Breast epithelium (tissue), 4 donors: ENCODE measurements at regions not wholly inside any gene's neighbourhood (a gene's known extent, or its start where the extent isn't known, plus 50 kb on each side); places are given as distances from the start of the nearest gene placed in this dataset.

ENCODE experiments used
- DNase-seq, 2 donors: peaks; one replicate each; pipeline ENCODE4 v3.0.0-alpha.2; 2019; ENCODE audit warnings: low spot score in 2 of 2
- H3K27ac ChIP-seq, 2 donors: fragments of 200-600 bp; sonication (generic) in 1 of 2; one replicate each; pipeline ENCODE4 v1.5.1; 2016 to 2019; ENCODE audit warnings: mild to moderate bottlenecking in 1 of 2
- H3K27me3 ChIP-seq, 2 donors: fragments of 200-600 bp; sonication (generic) in 1 of 2; one replicate each; pipeline versions ENCODE4 v1.5.1 to v1.6.0; 2017 to 2019; ENCODE audit warnings: control low read depth in 1 of 2, mild to moderate bottlenecking in 1 of 2
- H3K36me3 ChIP-seq: fragments of 200-600 bp; one replicate; pipeline ENCODE4 v1.5.1; 2019
- H3K4me1 ChIP-seq, 2 donors: fragments of 200-600 bp; sonication (generic); one replicate each; pipeline ENCODE4 v1.5.1; 2016 to 2019; ENCODE audit warnings: control low read depth in 1 of 2
- H3K4me3 ChIP-seq, 3 donors: fragments of 200-600 bp; sonication (generic); 1 replicate in 2 of 3; 2 replicates in 1 of 3; pipeline ENCODE4 v1.5.1; 2016 to 2019; ENCODE audit warnings: mild to moderate bottlenecking in 3 of 3, moderate library complexity in 2 of 3
- H3K9me3 ChIP-seq, 2 donors: fragments of 200-600 bp; sonication (generic) in 1 of 2; one replicate each; pipeline ENCODE4 v1.5.1; 2016 to 2019; ENCODE audit warnings: control low read depth in 1 of 2
- POLR2A ChIP-seq: fragments of 450-650 bp; IDR thresholded peaks from one replicate; pipeline ENCODE4 v1.6.1; 2016; ENCODE audit warnings: antibody characterized with exemption, mild to moderate bottlenecking, moderate library complexity
- POLR2AphosphoS5 ChIP-seq, 3 donors: sonication (generic); formaldehyde crosslinking; IDR thresholded peaks; one replicate each; pipeline ENCODE4 v1.6.1; 2017; ENCODE audit warnings: antibody characterized with exemption in 3 of 3
- intact Hi-C: fragments of 100-400 bp; cut with DNase I; formaldehyde crosslinking; loops from one replicate; pipeline ENCODE4 v1.15.1; 2023; ENCODE audit warnings: low total_unique reads
- TF ChIP-seq, protein P1 (sequence below), 3 donors: fragments of 450-650 bp; IDR thresholded peaks; one replicate each; pipeline ENCODE4 v1.5.1; 2016 to 2017; ENCODE audit warnings: antibody characterized with exemption in 3 of 3, mild to moderate bottlenecking in 3 of 3, moderate library complexity in 3 of 3

DNA sequence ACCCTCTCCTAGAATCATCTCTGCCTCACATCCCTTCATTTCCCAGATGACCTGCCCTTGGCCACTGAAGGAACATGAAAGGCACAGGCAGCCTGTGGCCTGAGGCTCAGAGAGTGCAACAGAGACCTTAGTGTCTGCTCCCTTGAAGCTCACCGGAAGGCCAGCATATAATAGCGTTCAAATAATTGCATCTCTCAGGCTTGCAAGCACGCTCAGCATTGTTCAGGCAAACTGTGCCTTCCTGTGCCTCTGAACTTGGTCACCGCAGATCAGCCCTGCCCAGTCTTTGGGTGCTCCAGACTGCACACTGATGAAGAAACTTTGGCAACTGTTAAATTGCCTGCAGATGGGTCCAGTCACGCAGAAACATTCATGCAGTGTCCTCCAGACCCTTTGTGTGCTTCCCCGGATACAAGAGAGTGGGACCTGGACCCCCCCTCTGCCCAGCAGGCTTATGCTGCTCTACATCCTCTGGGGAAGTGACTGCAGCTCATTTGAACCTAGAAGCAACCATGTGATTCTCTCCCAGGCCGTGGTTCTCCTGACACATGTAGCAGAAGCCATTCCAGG, 216.0 kb upstream of the ANKRD55 start:
- intact Hi-C loops = no loop called here
- Histone ChIP-seq H3K27me3 (no peaks in the 10 kb centered on the region), H3K27ac (peak overlapping the region in 1 of 2 donors; percentile 40), H3K4me1 (no peaks in the 10 kb centered on the region), H3K36me3 (no peaks in the 10 kb centered on the region), H3K4me3 (no peak overlapping the region), H3K9me3 (no peaks in the 10 kb centered on the region)
- no peak for DNase-seq
- TF ChIP-seq POLR2A = no peak
- no peak for TF ChIP-seq POLR2AphosphoS5 (IDR thresholded peaks at IDR 0.05)
- TF ChIP-seq, protein P1, sequence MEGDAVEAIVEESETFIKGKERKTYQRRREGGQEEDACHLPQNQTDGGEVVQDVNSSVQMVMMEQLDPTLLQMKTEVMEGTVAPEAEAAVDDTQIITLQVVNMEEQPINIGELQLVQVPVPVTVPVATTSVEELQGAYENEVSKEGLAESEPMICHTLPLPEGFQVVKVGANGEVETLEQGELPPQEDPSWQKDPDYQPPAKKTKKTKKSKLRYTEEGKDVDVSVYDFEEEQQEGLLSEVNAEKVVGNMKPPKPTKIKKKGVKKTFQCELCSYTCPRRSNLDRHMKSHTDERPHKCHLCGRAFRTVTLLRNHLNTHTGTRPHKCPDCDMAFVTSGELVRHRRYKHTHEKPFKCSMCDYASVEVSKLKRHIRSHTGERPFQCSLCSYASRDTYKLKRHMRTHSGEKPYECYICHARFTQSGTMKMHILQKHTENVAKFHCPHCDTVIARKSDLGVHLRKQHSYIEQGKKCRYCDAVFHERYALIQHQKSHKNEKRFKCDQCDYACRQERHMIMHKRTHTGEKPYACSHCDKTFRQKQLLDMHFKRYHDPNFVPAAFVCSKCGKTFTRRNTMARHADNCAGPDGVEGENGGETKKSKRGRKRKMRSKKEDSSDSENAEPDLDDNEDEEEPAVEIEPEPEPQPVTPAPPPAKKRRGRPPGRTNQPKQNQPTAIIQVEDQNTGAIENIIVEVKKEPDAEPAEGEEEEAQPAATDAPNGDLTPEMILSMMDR (IDR thresholded peaks at IDR 0.05) = no peak

DNA sequence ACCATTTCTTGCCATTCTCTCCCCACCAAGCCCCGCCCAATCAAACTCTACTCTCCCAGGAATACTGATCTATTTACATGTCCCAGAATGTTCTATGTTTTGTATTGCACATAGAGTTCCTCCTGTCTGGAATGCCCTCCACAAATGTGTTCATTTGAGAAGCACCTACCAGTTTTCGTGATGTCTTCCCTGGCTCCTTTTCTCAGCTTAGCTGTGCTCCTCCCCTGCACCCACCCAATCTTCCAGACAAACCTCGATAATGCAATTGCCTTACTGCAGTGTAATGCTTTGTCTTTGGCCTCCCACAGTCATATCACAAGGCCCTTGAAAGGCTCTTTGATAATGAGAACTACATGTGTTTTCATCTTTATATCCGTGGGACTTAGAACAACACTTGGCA, 214.5 kb upstream of the ANKRD55 start:
- Histone ChIP-seq H3K27ac (no peak overlapping the region), H3K27me3 (no peaks in the 10 kb centered on the region), H3K4me1 (no peaks in the 10 kb centered on the region), H3K9me3 (no peaks in the 10 kb centered on the region), H3K36me3 (no peaks in the 10 kb centered on the region), H3K4me3 (no peak overlapping the region)
- no peak for DNase-seq
- intact Hi-C loops = no loop called here
- TF ChIP-seq, protein P1 (IDR thresholded peaks at IDR 0.05) = no peak
- TF ChIP-seq POLR2AphosphoS5 (IDR thresholded peaks at IDR 0.05) = no peak
- no peak for TF ChIP-seq POLR2A

DNA sequence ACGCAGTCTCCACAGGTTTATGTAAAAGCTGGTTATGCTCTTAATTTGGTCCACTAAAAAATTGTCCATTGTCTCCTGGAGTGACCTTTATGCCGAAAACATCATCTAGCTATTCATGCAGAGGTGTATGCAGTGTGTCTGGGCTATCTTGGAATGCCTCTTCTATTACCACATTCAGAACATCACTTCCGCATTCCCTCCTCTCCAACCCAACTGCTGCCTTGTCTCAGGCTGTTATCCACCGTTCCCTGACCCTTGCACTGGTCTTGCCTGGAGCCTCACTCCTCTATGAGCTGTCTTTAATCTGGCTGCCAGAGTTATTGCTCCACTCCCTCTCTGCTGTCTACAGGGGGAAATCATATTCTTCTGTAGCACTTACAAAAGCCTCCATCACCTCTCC, 214.1 kb upstream of the ANKRD55 start:
- Histone ChIP-seq H3K27me3 (no peaks in the 10 kb centered on the region), H3K9me3 (no peaks in the 10 kb centered on the region), H3K27ac (no peak overlapping the region), H3K4me3 (no peak overlapping the region), H3K4me1 (no peaks in the 10 kb centered on the region), H3K36me3 (no peaks in the 10 kb centered on the region)
- intact Hi-C loops = no loop called here
- DNase-seq = no peak
- TF ChIP-seq POLR2A = no peak
- no peak for TF ChIP-seq POLR2AphosphoS5 (IDR thresholded peaks at IDR 0.05)
- TF ChIP-seq, protein P1 (IDR thresholded peaks at IDR 0.05) = no peak

DNA sequence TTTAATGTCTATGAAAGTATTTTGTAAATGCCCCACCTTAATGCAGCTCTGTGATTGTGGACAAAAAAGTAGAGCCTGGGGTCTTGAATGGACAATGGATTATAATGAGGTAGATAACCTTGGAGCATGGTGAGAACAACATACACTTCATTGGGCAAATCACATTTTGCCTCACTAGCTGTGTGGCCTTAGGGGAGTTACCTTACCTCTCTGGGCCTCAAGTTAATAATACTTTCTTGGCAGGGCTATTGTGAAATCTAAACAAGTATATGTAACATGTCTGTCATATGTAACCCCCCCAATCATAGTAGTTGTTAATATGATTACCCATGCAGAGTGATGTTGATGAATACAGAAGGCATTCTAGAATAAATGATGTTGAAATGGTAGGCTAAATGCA, 213.6 kb upstream of the ANKRD55 start:
- no peak overlapping the region for H3K27ac ChIP-seq
- H3K36me3 ChIP-seq = no peaks in the 10 kb centered on the region
- no peak overlapping the region for H3K4me3 ChIP-seq
- intact Hi-C loops = no loop called here
- H3K9me3 ChIP-seq = no peaks in the 10 kb centered on the region
- no peaks in the 10 kb centered on the region for H3K27me3 ChIP-seq
- no peak for DNase-seq
- TF ChIP-seq POLR2A (no peak), POLR2AphosphoS5 (IDR thresholded peaks at IDR 0.05) (no peak)
- TF ChIP-seq, protein P1 (IDR thresholded peaks at IDR 0.05) = no peak
- no peaks in the 10 kb centered on the region for H3K4me1 ChIP-seq

DNA sequence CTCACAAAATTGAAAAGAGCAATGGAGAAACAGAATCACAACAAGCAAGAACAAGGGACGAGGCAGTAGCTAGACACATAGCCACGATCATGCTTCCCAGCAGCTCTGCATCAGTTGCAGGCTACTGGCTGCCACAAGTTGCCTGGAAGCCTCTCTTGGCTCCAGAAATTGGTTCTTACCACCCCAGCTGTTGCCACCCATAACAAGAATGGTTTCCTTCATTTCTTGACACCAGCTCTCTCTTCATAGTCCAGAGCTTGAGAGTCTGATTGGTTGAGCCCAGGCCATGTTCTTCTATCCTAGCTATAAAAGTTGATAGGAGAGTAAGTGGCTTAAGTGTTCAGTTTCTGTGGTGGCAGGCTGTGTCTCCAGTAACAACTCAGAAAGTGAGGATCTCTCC, 210.7 kb upstream of the ANKRD55 start:
- TF ChIP-seq POLR2A (no peak), POLR2AphosphoS5 (IDR thresholded peaks at IDR 0.05) (no peak)
- TF ChIP-seq, protein P1 (IDR thresholded peaks at IDR 0.05) = no peak
- no peak for DNase-seq
- intact Hi-C loops = no loop called here
- no peaks in the 10 kb centered on the region for H3K36me3 ChIP-seq
- H3K4me1 ChIP-seq = no peaks in the 10 kb centered on the region
- no peaks in the 10 kb centered on the region for H3K9me3 ChIP-seq
- no peak overlapping the region for H3K27ac ChIP-seq
- H3K4me3 ChIP-seq = no peak overlapping the region
- H3K27me3 ChIP-seq = no peaks in the 10 kb centered on the region
